Adrenal gland (tissue), 5 donors: ENCODE measurements at regions not wholly inside any gene's neighbourhood (a gene's known extent, or its start where the extent isn't known, plus 50 kb on each side); places are given as distances from the start of the nearest gene placed in this dataset.

Experiments used
- CTCF ChIP-seq, 6 experiments: fragments of 450-650 bp in 4 of 6; fragments of 200-600 bp in 2 of 6; sonication (generic) in 1 of 6; IDR thresholded peaks; 1 replicate in 5 of 6; 2 replicates in 1 of 6; pipeline versions ENCODE4 v1.5.1 to v1.8.0; 2016 to 2021; ENCODE audit warnings: antibody characterized with exemption in 6 of 6, mild to moderate bottlenecking in 2 of 6, moderate library complexity in 1 of 6
- POLR2A ChIP-seq, 2 donors: fragments of 450-650 bp; IDR thresholded peaks; one replicate each; pipeline ENCODE4 v1.6.1; 2017; ENCODE audit warnings: antibody characterized with exemption in 2 of 2, mild to moderate bottlenecking in 2 of 2, moderate library complexity in 1 of 2
- donor health status: DM: no; HTN: no; CAD: no.

DNA sequence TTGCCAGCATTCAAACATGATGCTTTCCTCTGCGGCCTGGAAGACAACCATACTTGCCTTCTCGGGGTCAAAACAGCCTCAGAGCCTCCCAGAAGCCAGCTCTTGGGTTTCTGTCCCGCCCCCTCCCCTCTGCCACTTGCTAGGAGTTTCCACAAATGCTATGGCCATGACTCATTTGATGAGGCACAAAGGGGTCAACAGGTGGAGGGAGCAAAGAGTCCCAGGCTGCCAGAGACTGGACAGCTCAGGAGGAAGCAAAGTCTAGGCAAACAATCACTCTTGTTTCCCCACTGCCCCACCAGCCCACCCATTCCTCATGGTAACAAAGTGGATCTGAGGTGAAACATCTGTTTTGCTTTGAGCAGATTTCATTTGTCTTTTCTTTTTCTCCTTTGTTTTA lies 551.1 kb downstream of the TNS1 start:
- no peak for TF ChIP-seq CTCF (IDR thresholded peaks at IDR 0.05)
- TF ChIP-seq POLR2A (IDR thresholded peaks at IDR 0.05): no peak
